Activated naive CD4-positive, alpha-beta T cell treated with anti-CD3 and anti-CD28 coated beads for 36 hours (primary cell): ENCODE measurements at regions not wholly inside any gene's neighbourhood (a gene's known extent, or its start where the extent isn't known, plus 50 kb on each side); places are given as distances from the start of the nearest gene placed in this dataset.

Source experiments
- CTCF ChIA-PET: fragments of 350-600 bp; sonication (Branson Sonifier 250); formaldehyde crosslinking; loops from one replicate; lab custom pipeline; 2021; ENCODE audit warnings: antibody characterized with exemption; lab: Charles Lee
- DNase-seq: peaks from one replicate; pipeline ENCODE4 v3.0.0-alpha.2; 2020
- H3K27ac Mint-ChIP-seq: one replicate; pipeline ENCODE4 v1.8.0; 2021; ENCODE audit warnings: mild to moderate bottlenecking, mixed read lengths
- H3K27me3 Mint-ChIP-seq: one replicate; pipeline ENCODE4 v1.8.0; 2021; ENCODE audit warnings: low read depth, mixed read lengths
- H3K36me3 Mint-ChIP-seq: one replicate; pipeline ENCODE4 v1.8.0; 2021; ENCODE audit warnings: low read depth, mixed read lengths
- H3K4me1 Mint-ChIP-seq: one replicate; pipeline ENCODE4 v1.8.0; 2021; ENCODE audit warnings: low read depth, mixed read lengths
- H3K4me3 Mint-ChIP-seq: one replicate; pipeline ENCODE4 v1.8.0; 2021; ENCODE audit warnings: mild to moderate bottlenecking, moderate library complexity, mixed read lengths
- H3K9me3 Mint-ChIP-seq: one replicate; pipeline ENCODE4 v1.8.0; 2021; ENCODE audit warnings: mixed read lengths
- intact Hi-C: fragments of 100-400 bp; cut with micrococcal nuclease; formaldehyde crosslinking; loops from one replicate; pipeline ENCODE4 v1.15.1; 2023

GRCh38 chr7:116150588-116150987 lies 59.8 kb upstream of the TES start:
- no peaks in the 10 kb centered on the region for H3K9me3 Mint-ChIP-seq
- no peaks in the 10 kb centered on the region for H3K36me3 Mint-ChIP-seq
- peaks cover 3% of the 10 kb centered on the region for H3K27me3 Mint-ChIP-seq
- CTCF ChIA-PET, result no interaction called here
- intact Hi-C loops, result no loop called here
- H3K4me3 Mint-ChIP-seq, result no peak overlapping the region
- H3K27ac Mint-ChIP-seq, result no peak overlapping the region
- DNase-seq, result no peak
- H3K4me1 Mint-ChIP-seq, result peaks cover 11% of the 10 kb centered on the region

DNA sequence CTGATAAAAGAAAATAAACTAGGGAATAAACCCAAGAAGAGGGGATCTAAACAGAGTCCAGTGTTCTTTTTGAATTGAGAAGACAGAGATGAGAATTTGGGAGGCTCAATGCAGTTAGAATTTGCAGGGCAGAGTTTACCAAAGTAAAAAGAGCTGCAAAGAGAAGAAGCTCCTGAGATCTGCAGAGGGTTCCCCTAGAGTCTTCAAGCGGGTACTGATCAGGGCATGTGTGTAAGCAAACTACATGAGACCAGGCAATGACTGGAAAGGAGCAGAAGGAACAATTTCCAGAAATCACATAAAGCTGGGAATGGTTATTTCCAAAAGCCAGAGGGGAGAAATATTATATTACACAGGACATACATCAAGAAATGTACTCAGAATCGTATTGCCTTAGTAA lies 58.1 kb upstream of the TES start:
- intact Hi-C loops, result no loop called here
- peaks cover 2% of the 10 kb centered on the region for H3K4me1 Mint-ChIP-seq
- DNase-seq, result no peak
- H3K9me3 Mint-ChIP-seq, result no peaks in the 10 kb centered on the region
- no peaks in the 10 kb centered on the region for H3K36me3 Mint-ChIP-seq
- peaks cover 3% of the 10 kb centered on the region for H3K27me3 Mint-ChIP-seq
- no peak overlapping the region for H3K27ac Mint-ChIP-seq
- H3K4me3 Mint-ChIP-seq, result no peak overlapping the region
- CTCF ChIA-PET, result interaction anchor here (1.1 kb wide), 1 partner anchor 14 kb away, joined by 6 read pairs; no protein-coding TSS in a partner anchor

DNA sequence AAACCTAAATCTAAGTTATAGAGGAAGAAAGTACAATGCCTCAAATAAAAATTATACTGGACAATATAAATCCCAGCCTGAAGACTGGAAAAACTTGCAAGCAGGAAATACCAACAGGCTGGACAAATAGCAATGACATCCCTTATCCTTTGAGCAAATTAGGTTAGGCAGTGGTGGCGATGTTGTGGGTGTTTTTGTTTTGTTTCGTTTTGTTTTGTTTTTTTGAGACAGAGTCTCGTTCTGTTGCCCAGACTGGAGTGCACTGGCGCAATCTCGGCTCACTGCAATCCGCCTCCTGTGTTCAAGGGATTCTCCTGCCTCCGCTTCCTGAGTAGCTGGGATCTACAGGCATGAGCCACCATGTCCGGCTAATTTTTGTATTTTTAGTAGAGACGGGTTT lies 57.3 kb upstream of the TES start:
- no peaks in the 10 kb centered on the region for H3K36me3 Mint-ChIP-seq
- H3K27ac Mint-ChIP-seq, result no peak overlapping the region
- no peak for DNase-seq
- H3K4me3 Mint-ChIP-seq, result no peak overlapping the region
- intact Hi-C loops, result no loop called here
- H3K27me3 Mint-ChIP-seq, result peaks cover 7% of the 10 kb centered on the region
- no peaks in the 10 kb centered on the region for H3K9me3 Mint-ChIP-seq
- CTCF ChIA-PET, result interaction anchor here (0.7 to 1.1 kb wide), 3 partner anchors 14 kb away, joined by 3 to 6 read pairs (median 4); no protein-coding TSS in a partner anchor
- peaks cover 2% of the 10 kb centered on the region for H3K4me1 Mint-ChIP-seq

DNA sequence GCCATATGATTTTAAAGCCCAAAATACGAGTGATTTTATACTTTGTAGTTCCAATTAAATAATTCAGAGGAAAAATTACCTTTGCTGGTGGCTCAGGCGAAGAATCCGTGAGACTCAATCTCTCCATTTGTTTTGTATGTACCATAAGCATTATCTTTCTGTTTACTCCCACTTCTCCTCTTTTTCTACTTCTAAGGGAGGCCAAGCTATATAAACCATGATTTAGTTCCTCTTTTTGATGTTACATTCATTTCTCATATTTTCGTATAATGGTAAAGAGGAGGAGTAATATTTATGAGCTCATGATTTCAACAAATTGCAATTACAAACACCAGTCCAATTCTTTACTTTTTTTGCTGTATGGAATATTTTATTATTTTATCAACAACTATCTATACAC lies 50.6 kb upstream of the TES start:
- no peak overlapping the region for H3K27ac Mint-ChIP-seq
- CTCF ChIA-PET, result no interaction called here
- H3K4me1 Mint-ChIP-seq, result no peaks in the 10 kb centered on the region
- no peak overlapping the region for H3K4me3 Mint-ChIP-seq
- H3K9me3 Mint-ChIP-seq, result no peaks in the 10 kb centered on the region
- intact Hi-C loops, result no loop called here
- H3K36me3 Mint-ChIP-seq, result no peaks in the 10 kb centered on the region
- DNase-seq, result no peak
- H3K27me3 Mint-ChIP-seq, result peaks cover 18% of the 10 kb centered on the region
